Hepatocyte (in vitro differentiated cells): ENCODE measurements at regions not wholly inside any gene's neighbourhood (a gene's known extent, or its start where the extent isn't known, plus 50 kb on each side); places are given as distances from the start of the nearest gene placed in this dataset.
"Not testable (repeated sequence)": the region's sequence is repeated elsewhere in the genome, so short reads cannot be mapped to it uniquely, and the experiment has no call there.

Experiments used
- DNase-seq: peaks from one replicate; pipeline ENCODE4 v3.0.0-alpha.2; 2016; ENCODE audit warnings: low spot score
- H2AFZ ChIP-seq: fragments of 200-600 bp; sonication (generic); 2 replicates; pipeline ENCODE4 v1.6.0; 2016; ENCODE audit warnings: antibody characterized with exemption, mild to moderate bottlenecking
- H3K27ac ChIP-seq: fragments of 200-600 bp; sonication (generic); 2 replicates; pipeline ENCODE4 v1.5.1; 2016; ENCODE audit warnings: mild to moderate bottlenecking
- H3K27me3 ChIP-seq: fragments of 200-600 bp; sonication (generic); 2 replicates; pipeline ENCODE4 v1.6.1; 2016
- H3K36me3 ChIP-seq: fragments of 200-600 bp; sonication (generic); replicated peaks from 2 replicates; pipeline ENCODE4 v1.5.1; 2016; ENCODE audit warnings: low read depth; ENCODE audit not compliant: insufficient read depth
- H3K4me1 ChIP-seq: fragments of 200-600 bp; sonication (generic); 2 replicates; pipeline ENCODE4 v1.5.1; 2016; ENCODE audit warnings: mild to moderate bottlenecking, moderate library complexity; ENCODE audit not compliant: insufficient read depth
- H3K4me2 ChIP-seq: fragments of 200-600 bp; sonication (generic); 2 replicates; pipeline ENCODE4 v1.6.0; 2016
- H3K4me3 ChIP-seq: fragments of 200-600 bp; sonication (generic); 2 replicates; pipeline ENCODE4 v1.5.1; 2016; ENCODE audit warnings: mild to moderate bottlenecking
- H3K79me2 ChIP-seq: fragments of 200-600 bp; sonication (generic); 2 replicates; pipeline ENCODE4 v1.6.0; 2017; ENCODE audit warnings: mild to moderate bottlenecking
- H3K9me2 ChIP-seq: fragments of 200-600 bp; sonication (generic); replicated peaks from 2 replicates; pipeline ENCODE4 v1.6.0; 2017; ENCODE audit warnings: mild to moderate bottlenecking; ENCODE audit not compliant: insufficient read depth
- H3K9me3 ChIP-seq: fragments of 200-600 bp; sonication (generic); 2 replicates; pipeline ENCODE4 v1.5.1; 2016; ENCODE audit warnings: low read depth, mild to moderate bottlenecking
- H4K20me1 ChIP-seq: fragments of 200-600 bp; sonication (generic); 2 replicates; pipeline ENCODE4 v1.6.0; 2016; ENCODE audit warnings: mild to moderate bottlenecking; ENCODE audit not compliant: insufficient read depth, poor library complexity, severe bottlenecking
- EZH2 ChIP-seq: fragments of 200-600 bp; sonication (generic); IDR thresholded peaks from 2 replicates; pipeline ENCODE4 v1.6.1; 2016; ENCODE audit warnings: antibody characterized with exemption, mild to moderate bottlenecking, borderline replicate concordance
- EZH2phosphoT487 ChIP-seq: fragments of 200-600 bp; sonication (generic); IDR thresholded peaks from one replicate; pipeline ENCODE4 v1.6.1; 2018; ENCODE audit warnings: antibody characterized with exemption, mild to moderate bottlenecking, low read depth, moderate library complexity; ENCODE audit not compliant: unreplicated experiment, severe bottlenecking
- WGBS: methylation state at CpG from one replicate; pipeline ENCODE4 v1.1.6; 2016; ENCODE audit warnings: low lambda C conversion rate; ENCODE audit errors: missing lambda C conversion rate; 5-methylcytosine and 5-hydroxymethylcytosine counted together
- TF ChIP-seq, protein P1 (sequence below): fragments of 200-600 bp; sonication (generic); IDR thresholded peaks from 2 replicates; pipeline ENCODE4 v1.5.1; 2016; ENCODE audit warnings: antibody characterized with exemption, mild to moderate bottlenecking; ENCODE audit not compliant: poor library complexity

DNA sequence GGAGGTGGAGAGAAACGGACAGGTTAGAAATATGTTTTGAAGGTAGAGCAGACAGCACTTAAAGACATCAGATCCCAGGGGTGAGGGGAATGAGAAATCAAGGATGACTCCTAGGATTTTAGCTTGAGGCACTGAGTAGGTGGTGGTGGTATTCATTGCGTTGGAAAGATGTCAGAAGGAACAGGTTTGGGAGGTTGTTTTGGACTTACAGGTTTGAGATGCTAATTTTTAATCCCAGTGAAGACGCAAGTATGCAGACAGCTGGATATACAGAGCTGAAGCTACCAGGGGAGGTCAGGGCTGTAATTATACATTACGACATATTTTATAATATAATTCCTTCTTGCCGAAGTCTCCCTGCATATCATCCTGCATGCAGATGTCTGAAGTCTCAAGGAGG is 433.3 kb downstream of the XYLT1 start:
- no peaks in the 10 kb centered on the region for H3K9me3 ChIP-seq
- H3K79me2 ChIP-seq = no peaks in the 10 kb centered on the region
- H3K36me3 ChIP-seq = no peaks in the 10 kb centered on the region
- H3K4me1 ChIP-seq = no peaks in the 10 kb centered on the region
- no peak overlapping the region for H2AFZ ChIP-seq
- H3K4me2 ChIP-seq = no peak overlapping the region
- H3K27me3 ChIP-seq = peaks cover 8% of the 10 kb centered on the region
- H4K20me1 ChIP-seq = no peaks in the 10 kb centered on the region
- 80% methylated on average over 5 of the region's 5 CpGs for WGBS
- no peak overlapping the region for H3K4me3 ChIP-seq
- no peaks in the 10 kb centered on the region for H3K9me2 ChIP-seq
- no peak overlapping the region for H3K27ac ChIP-seq
- TF ChIP-seq EZH2phosphoT487 (no peak), EZH2 (no peak)
- TF ChIP-seq, protein P1, sequence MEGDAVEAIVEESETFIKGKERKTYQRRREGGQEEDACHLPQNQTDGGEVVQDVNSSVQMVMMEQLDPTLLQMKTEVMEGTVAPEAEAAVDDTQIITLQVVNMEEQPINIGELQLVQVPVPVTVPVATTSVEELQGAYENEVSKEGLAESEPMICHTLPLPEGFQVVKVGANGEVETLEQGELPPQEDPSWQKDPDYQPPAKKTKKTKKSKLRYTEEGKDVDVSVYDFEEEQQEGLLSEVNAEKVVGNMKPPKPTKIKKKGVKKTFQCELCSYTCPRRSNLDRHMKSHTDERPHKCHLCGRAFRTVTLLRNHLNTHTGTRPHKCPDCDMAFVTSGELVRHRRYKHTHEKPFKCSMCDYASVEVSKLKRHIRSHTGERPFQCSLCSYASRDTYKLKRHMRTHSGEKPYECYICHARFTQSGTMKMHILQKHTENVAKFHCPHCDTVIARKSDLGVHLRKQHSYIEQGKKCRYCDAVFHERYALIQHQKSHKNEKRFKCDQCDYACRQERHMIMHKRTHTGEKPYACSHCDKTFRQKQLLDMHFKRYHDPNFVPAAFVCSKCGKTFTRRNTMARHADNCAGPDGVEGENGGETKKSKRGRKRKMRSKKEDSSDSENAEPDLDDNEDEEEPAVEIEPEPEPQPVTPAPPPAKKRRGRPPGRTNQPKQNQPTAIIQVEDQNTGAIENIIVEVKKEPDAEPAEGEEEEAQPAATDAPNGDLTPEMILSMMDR = no peak
- no peak for DNase-seq

DNA sequence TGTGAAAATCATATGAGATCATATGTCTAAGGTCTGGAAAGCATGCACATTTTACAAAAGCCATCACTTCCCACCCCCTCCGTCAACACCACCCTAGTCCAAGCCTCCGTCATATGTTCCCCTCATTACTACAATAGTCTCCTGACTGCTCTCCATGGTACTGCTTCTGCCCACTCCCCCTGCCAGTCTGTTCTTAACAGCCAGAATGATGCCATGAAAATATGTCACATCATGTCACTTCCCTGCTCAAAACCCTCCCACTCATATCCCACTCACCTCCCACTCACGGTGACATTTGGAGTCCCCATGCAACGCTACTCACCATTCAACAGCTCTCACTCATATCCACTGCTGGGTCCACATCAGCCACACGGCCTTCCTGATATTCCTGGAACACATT is 432.3 kb downstream of the XYLT1 start:
- Histone ChIP-seq H3K9me3 (no peaks in the 10 kb centered on the region), H3K4me1 (no peaks in the 10 kb centered on the region), H3K4me2 (no peak overlapping the region), H3K27ac (no peak overlapping the region), H3K27me3 (peaks cover 8% of the 10 kb centered on the region), H4K20me1 (no peaks in the 10 kb centered on the region), H3K36me3 (no peaks in the 10 kb centered on the region), H3K9me2 (no peaks in the 10 kb centered on the region), H3K79me2 (no peaks in the 10 kb centered on the region), H2AFZ (no peak overlapping the region), H3K4me3 (no peak overlapping the region)
- no peak for DNase-seq
- no peak for TF ChIP-seq EZH2phosphoT487
- TF ChIP-seq, protein P1 = no peak
- no peak for TF ChIP-seq EZH2
- 80% methylated on average over 5 of the region's 5 CpGs for WGBS

GRCh38 chr16:17049109-17049508 is 421.7 kb downstream of the XYLT1 start:
- H2AFZ ChIP-seq, H3K27ac ChIP-seq, H3K4me2 ChIP-seq, DNase-seq, H3K9me2 ChIP-seq, H3K36me3 ChIP-seq, H3K4me1 ChIP-seq, H3K27me3 ChIP-seq, H3K4me3 ChIP-seq, H4K20me1 ChIP-seq, H3K79me2 ChIP-seq, H3K9me3 ChIP-seq: not testable (repeated sequence)
- 76% methylated on average over 2 of the region's 2 CpGs for WGBS

DNA sequence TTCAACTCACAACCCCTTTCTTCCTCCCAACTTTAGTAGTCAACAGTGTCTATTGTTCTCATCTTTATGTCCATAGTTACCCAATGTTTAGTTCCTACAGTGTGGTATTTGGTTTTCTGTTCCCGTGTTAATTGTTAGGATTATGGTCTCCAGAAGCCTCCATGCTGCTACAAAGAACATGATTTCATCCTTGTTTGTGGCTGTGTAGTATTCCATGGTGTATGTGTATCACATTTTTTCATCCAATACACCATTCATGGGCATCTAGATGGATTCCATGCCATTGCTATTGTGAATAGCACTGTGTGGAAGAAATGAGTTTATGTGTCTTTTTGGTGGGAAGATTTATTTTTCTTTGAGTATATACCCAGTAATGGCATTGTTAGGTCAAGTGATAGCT is 420.3 kb downstream of the XYLT1 start:
- no peak for DNase-seq
- no peak for TF ChIP-seq EZH2
- TF ChIP-seq, protein P1 = no peak
- no peak for TF ChIP-seq EZH2phosphoT487

More for the DNA sequence above, 420.3 kb downstream of the XYLT1 start:
- Histone ChIP-seq H3K9me2 (no peaks in the 10 kb centered on the region), H3K4me2 (no peak overlapping the region), H2AFZ (no peak overlapping the region), H3K79me2 (no peaks in the 10 kb centered on the region), H3K27ac (no peak overlapping the region), H3K36me3 (no peaks in the 10 kb centered on the region), H3K27me3 (no peaks in the 10 kb centered on the region), H4K20me1 (no peaks in the 10 kb centered on the region), H3K4me1 (no peaks in the 10 kb centered on the region), H3K9me3 (no peaks in the 10 kb centered on the region), H3K4me3 (no peak overlapping the region)
- WGBS = 92% methylated on average over 1 of the region's 1 CpG
